Thyroid gland (tissue), 4 donors: ENCODE measurements at regions not wholly inside any gene's neighbourhood (a gene's known extent, or its start where the extent isn't known, plus 50 kb on each side); places are given as distances from the start of the nearest gene placed in this dataset.

Source experiments
- CTCF ChIP-seq, 6 experiments: fragments of 200-600 bp in 3 of 6; fragments of 450-650 bp in 3 of 6; sonication (generic) in 3 of 6; IDR thresholded peaks; one replicate each; pipeline ENCODE4 v1.5.1; 2016 to 2019; ENCODE audit warnings: antibody characterized with exemption in 6 of 6, mild to moderate bottlenecking in 2 of 6, inconsistent platforms in 1 of 6, moderate library complexity in 1 of 6
- POLR2A ChIP-seq, 2 donors: fragments of 450-650 bp; IDR thresholded peaks; one replicate each; pipeline ENCODE4 v1.6.1; 2017; ENCODE audit warnings: antibody characterized with exemption in 2 of 2, mild to moderate bottlenecking in 2 of 2, moderate library complexity in 1 of 2

- TF ChIP-seq POLR2A (IDR thresholded peaks at IDR 0.05) (no peak), CTCF (IDR thresholded peaks at IDR 0.05) (no peak)
Measured at GRCh38 chrY:12500096-12500495, 200.9 kb upstream of the USP9Y start.
